ENCODE measurements at regions not wholly inside any gene's neighbourhood (a gene's known extent, or its start where the extent isn't known, plus 50 kb on each side); places are given as distances from the start of the nearest gene placed in this dataset.
"Not testable (repeated sequence)": the region's sequence is repeated elsewhere in the genome, so short reads cannot be mapped to it uniquely, and the experiment has no call there.

DNA sequence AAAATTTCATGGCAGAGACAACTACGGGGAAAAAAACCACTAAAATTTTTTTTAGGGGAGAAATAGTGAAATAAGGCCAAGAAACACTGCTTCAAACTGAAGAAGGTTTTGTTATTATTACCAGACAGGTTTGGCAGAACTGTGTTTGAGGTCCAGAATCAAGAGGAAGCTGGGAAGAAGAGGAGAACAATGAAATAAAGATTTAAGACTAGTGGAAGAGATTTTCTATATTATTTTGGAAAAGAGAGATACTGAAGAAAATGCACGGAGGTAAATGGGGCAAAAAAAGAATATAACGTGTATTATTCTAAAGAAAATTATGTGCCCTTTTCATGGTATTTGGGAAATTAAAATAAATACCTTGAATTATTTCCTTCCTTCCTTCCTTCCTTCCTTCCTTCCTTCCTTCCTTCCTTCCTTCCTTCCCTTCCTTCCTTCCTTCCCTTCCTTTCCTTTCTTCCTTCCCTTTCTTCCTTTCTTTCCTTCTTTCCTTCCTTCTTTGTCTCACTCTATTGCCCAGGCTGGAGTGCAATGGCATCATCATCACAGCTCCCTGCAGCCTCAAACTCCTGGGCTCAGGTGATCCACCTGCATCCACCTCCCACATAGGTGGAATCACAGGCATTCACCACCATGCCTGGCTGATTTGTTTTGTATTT, 124.3 kb downstream of the GJA1 start:
- Mint-ChIP-seq H3K27ac (no peak overlapping the region), H3K27me3 (no peaks in the 10 kb centered on the region), H3K4me3 (no peak overlapping the region), H3K36me3 (peaks cover 5% of the 10 kb centered on the region), H3K9me3 (peaks cover 16% of the 10 kb centered on the region), H3K4me1 (ENCODE audit: low read depth in 2 of 2) (no peaks in the 10 kb centered on the region)
- DNase-seq (ENCODE audit: low spot score) = no peak
- no peak for ATAC-seq

DNA sequence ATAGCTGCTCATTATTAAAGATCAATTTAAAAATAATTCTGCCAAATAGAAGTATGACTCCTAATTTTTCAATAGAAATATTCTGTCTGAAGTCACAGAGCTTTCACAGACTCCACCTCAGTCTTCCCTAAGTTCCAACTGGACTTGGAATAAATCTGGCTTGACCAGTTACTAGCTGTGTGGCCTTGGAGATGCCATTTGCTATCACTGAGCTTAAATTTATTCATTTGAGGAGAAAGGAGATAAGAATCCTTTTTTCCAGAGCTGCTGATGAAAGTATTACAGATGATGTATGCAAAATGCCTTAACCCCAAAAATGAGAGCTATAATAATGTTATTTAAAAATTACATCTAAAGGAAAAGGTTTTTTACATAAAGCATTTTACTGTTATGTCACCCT, 125.0 kb downstream of the GJA1 start:
- peaks cover 7% of the 10 kb centered on the region for H3K36me3 Mint-ChIP-seq
- ATAC-seq = no peak
- H3K27ac Mint-ChIP-seq = no peak overlapping the region
- H3K27me3 Mint-ChIP-seq = no peaks in the 10 kb centered on the region
- no peak overlapping the region for H3K4me3 Mint-ChIP-seq
- H3K9me3 Mint-ChIP-seq = peaks cover 18% of the 10 kb centered on the region
- H3K4me1 Mint-ChIP-seq (ENCODE audit: low read depth in 2 of 2) = no peaks in the 10 kb centered on the region
- DNase-seq (ENCODE audit: low spot score) = no peak

DNA sequence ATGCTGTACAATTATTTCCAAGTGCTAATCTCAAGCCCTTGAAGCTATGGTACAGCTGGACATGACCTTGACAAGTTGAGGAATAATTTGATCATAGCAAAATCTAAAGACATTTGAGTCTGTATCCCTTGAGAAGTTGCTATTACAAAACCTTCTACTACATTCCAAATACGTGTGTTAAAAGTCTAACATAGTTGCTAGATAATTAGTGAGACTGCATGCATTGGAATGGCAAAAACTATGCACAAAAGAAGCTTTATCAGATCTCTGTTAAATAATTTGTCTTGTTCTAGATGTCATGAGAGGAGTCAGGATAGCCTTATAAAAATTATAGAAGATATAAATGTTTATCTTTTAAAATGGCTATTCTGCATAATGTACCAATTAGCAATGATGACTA, 127.8 kb downstream of the GJA1 start:
- H3K9me3 Mint-ChIP-seq = peaks cover 16% of the 10 kb centered on the region
- ATAC-seq (no peak), DNase-seq (ENCODE audit: low spot score) (no peak)
- no peak overlapping the region for H3K4me3 Mint-ChIP-seq
- no peak overlapping the region for H3K27ac Mint-ChIP-seq
- peaks cover 7% of the 10 kb centered on the region for H3K36me3 Mint-ChIP-seq
- H3K4me1 Mint-ChIP-seq (ENCODE audit: low read depth in 2 of 2) = no peaks in the 10 kb centered on the region
- H3K27me3 Mint-ChIP-seq = no peaks in the 10 kb centered on the region

DNA sequence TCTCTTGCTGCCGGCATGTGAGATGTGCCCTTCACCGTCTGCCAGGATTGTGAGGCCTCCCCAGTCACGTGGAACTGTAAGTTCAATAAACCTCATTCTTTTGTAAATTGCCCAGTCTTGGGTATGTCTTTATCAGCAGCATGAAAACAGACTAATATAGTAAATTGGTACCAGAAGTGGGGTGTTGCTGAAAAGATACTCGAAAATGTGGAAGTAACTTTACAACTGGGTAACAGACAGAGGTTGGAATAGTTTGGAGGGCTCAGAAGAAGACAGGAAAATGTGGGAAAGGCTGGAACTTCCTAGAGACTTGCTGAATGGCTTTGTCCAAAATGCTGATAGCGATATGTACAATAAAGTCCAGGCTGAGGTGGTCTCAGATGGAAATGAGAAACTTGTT, 129.1 kb downstream of the GJA1 start:
- ATAC-seq; H3K36me3 Mint-ChIP-seq; DNase-seq (ENCODE audit: low spot score); H3K27me3 Mint-ChIP-seq; H3K27ac Mint-ChIP-seq; H3K4me3 Mint-ChIP-seq; H3K4me1 Mint-ChIP-seq (ENCODE audit: low read depth in 2 of 2): not testable (repeated sequence)
- peaks cover 11% of the 10 kb centered on the region for H3K9me3 Mint-ChIP-seq

DNA sequence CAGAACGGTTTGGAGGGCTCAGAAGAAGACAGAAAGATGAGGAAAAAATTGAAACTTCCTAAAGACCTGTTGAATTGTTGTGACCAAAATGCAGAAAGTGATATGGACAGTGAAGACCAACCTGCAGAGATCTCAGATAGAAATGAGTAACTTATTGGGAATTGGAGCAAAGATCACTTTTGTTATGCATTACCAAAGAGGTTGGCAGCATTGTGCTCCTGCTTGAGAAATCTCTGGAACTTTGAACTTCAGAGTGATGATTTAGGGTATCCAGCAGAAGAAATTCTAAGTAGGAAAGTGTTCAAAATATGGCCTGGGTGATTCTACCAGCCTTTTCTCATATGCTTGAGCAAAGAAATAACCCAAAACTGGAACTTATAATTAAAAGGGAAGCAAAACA, 136.0 kb downstream of the GJA1 start:
- no peak overlapping the region for H3K4me3 Mint-ChIP-seq
- peaks cover 9% of the 10 kb centered on the region for H3K36me3 Mint-ChIP-seq
- ATAC-seq (no peak), DNase-seq (ENCODE audit: low spot score) (no peak)
- H3K27me3 Mint-ChIP-seq = no peaks in the 10 kb centered on the region
- peaks cover 0 to 4% of the 10 kb centered on the region in 2 donors for H3K4me1 Mint-ChIP-seq (ENCODE audit: low read depth in 2 of 2)
- no peak overlapping the region for H3K27ac Mint-ChIP-seq
- H3K9me3 Mint-ChIP-seq = peaks cover 9% of the 10 kb centered on the region

DNA sequence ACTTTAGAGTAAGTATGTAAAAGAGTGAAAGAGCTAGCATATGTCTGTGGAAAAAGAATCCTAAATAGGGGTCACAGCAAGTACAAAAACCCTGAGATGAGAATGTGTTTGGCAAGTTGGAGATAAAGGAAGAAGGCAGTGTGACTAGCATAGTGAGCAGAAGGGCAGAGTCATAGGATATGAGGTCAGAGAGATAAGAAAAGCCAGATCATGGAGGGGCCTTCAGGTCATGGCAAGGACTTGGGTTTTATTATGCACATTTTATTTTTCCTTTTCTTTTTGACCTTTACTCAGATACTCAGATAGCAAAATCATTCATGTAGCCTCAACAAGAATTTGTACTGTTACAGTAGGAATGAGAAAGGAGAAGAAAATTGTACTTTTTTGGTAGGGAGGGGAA, 138.0 kb downstream of the GJA1 start:
- peaks cover 0 to 4% of the 10 kb centered on the region in 2 donors for H3K4me1 Mint-ChIP-seq (ENCODE audit: low read depth in 2 of 2)
- ATAC-seq = no peak
- H3K9me3 Mint-ChIP-seq = peaks cover 9% of the 10 kb centered on the region
- H3K27me3 Mint-ChIP-seq = no peaks in the 10 kb centered on the region
- peaks cover 9% of the 10 kb centered on the region for H3K36me3 Mint-ChIP-seq
- no peak overlapping the region for H3K27ac Mint-ChIP-seq
- DNase-seq (ENCODE audit: low spot score) = no peak
- no peak overlapping the region for H3K4me3 Mint-ChIP-seq

DNA sequence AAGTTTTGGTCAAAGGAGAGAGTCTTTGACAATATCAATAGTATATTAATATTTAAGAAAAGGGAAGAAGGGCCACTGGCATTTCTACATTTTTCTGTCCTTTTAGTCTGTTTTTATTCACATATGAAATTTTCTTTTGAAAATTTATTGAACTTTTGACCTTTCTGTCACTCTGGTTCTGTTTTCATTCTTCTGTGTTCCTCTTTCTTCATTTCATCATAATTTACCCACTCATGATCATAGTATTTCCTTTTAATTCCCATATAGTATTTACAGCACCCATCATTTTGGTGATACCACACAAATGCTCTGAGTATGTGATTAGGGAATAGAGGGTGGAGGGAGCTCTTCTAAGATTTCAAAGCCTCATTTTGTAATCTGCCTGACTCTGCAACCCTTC, 142.8 kb downstream of the GJA1 start:
- Mint-ChIP-seq H3K9me3 (peaks cover 6% of the 10 kb centered on the region), H3K27me3 (no peaks in the 10 kb centered on the region), H3K4me1 (ENCODE audit: low read depth in 2 of 2) (peaks cover 0 to 4% of the 10 kb centered on the region in 2 donors), H3K36me3 (no peaks in the 10 kb centered on the region), H3K27ac (no peak overlapping the region), H3K4me3 (no peak overlapping the region)
- no peak for DNase-seq (ENCODE audit: low spot score)
- ATAC-seq = no peak

DNA sequence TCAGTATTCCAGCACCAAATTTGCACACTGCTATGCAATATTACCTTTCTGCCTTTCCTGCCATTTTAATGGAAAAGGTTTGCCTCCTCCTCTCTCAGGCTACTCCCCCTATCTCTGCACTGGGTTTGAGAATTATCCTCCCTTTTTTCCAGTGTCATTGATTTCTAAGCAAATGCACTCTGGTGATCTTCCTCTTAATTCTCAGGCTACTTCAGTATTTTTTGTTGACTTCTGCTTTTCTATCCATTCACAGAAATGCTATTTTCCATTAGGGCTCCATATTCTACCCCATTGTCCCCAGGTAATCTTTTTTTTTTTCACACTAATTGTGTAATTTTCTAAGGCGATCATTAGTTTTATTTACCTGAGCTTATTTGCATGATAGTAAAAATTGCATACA, 144.0 kb downstream of the GJA1 start:
- Mint-ChIP-seq H3K9me3 (peaks cover 3% of the 10 kb centered on the region), H3K27me3 (no peaks in the 10 kb centered on the region), H3K27ac (no peak overlapping the region), H3K4me3 (no peak overlapping the region), H3K36me3 (no peaks in the 10 kb centered on the region), H3K4me1 (ENCODE audit: low read depth in 2 of 2) (no peaks in the 10 kb centered on the region)
- no peak for DNase-seq (ENCODE audit: low spot score)
- no peak for ATAC-seq

DNA sequence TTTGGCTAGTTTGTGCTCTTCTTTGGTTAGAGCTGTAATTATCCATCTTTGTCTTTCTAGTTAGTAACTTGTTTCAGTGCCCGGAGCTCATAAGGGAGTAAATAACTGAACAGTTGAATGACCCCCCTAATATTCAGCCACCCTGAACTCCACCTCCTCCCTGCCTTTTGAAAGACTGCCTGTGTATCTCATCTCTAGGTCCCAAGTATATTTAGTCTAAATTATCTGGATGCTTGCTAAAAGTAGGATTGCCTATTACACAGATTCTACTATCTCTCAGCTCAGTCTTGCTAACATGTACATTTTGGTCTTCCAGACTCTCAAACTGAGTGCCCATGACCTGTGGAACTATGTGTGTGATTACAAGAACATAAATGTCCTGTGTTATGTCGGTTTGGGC, 145.9 kb downstream of the GJA1 start:
- H3K4me1 Mint-ChIP-seq (ENCODE audit: low read depth in 2 of 2) = no peaks in the 10 kb centered on the region
- no peak overlapping the region for H3K27ac Mint-ChIP-seq
- DNase-seq (ENCODE audit: low spot score) (no peak), ATAC-seq (no peak)
- peaks cover 3% of the 10 kb centered on the region for H3K9me3 Mint-ChIP-seq
- no peaks in the 10 kb centered on the region for H3K36me3 Mint-ChIP-seq
- H3K27me3 Mint-ChIP-seq = no peaks in the 10 kb centered on the region
- no peak overlapping the region for H3K4me3 Mint-ChIP-seq

DNA sequence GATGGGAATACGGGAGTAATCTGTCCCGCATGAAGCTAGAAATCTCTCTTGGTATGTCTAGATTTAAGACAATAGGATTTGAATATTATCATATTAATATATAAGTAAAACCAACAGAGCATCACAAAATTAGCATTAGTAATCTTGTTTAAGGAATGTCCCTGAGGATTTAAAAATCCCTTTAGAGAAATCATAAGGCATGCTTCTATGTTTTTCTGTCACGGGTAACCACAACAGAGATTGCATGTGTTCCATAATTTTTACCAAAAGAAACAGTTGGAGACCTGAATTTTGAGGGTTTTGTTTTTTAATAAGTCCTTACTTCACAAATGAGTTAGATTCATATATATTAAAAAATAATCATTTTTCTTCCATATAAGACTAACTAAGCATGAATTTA, 146.8 kb downstream of the GJA1 start:
- Mint-ChIP-seq H3K4me1 (ENCODE audit: low read depth in 2 of 2) (no peaks in the 10 kb centered on the region), H3K27me3 (no peaks in the 10 kb centered on the region), H3K27ac (no peak overlapping the region), H3K36me3 (no peaks in the 10 kb centered on the region), H3K4me3 (no peak overlapping the region), H3K9me3 (peaks cover 3% of the 10 kb centered on the region)
- DNase-seq (ENCODE audit: low spot score) (no peak), ATAC-seq (no peak)

DNA sequence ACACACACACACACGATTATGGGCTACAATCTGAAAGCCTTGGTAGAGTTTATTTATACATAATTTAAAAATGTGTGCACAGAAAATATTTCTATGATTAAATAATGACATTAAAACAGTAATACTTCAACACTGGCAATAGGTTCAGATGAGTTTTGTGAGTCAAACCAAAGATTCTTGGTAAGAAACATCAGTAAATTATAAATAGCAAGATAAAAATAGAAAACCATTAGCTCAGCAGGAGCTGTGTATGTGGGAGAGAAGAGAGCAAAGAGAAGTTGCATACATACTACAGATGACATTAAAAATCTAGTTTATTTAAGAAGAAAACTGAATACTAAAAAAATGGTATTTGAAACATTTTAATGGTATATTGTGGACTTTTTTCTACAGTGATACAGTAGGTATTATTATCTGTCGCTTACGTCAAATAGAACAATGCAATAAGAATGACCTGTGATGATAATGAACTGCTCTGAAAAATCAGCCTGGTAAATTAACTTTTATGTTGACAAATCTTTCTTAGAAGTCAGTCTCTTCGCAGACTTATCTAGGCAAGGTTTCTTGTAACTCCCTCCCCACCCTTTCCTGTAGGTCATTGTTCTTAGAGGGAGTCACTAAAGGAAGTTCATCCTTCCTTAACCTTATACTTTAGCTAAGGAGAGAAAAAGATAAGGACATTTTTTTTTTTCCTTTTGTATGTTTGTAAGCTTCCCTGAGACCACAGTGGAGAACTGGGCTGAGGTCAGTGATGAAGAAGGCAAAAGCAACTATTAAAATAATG, 149.3 kb downstream of the GJA1 start:
- Mint-ChIP-seq H3K4me1 (ENCODE audit: low read depth in 2 of 2) (no peaks in the 10 kb centered on the region), H3K27me3 (no peaks in the 10 kb centered on the region), H3K4me3 (no peak overlapping the region), H3K36me3 (no peaks in the 10 kb centered on the region), H3K27ac (no peak overlapping the region), H3K9me3 (peaks cover 3% of the 10 kb centered on the region)
- no peak for ATAC-seq
- DNase-seq (ENCODE audit: low spot score) = no peak

DNA sequence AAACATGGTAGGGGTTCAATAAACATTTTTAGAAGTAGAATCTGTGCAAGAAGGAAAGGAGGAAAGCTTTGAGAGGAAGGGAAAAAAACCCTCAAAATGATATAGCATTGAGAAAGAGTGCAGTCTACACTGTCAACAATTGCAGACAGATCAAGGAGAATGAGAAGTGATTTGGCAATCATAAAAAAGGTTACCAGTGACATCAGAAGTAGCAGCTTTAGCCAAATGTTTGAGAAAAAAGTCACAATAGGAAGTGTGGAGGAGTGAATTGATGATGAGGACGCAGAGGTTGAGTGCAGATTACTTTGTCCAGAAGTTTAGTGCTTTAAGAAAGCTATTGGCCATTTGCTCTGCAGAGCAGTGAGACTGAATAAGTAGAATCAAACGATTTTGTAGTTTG, 155.0 kb downstream of the GJA1 start:
- no peak for DNase-seq (ENCODE audit: low spot score)
- Mint-ChIP-seq H3K27me3 (no peaks in the 10 kb centered on the region), H3K4me1 (ENCODE audit: low read depth in 2 of 2) (no peaks in the 10 kb centered on the region), H3K4me3 (no peak overlapping the region), H3K9me3 (peaks cover 10% of the 10 kb centered on the region), H3K27ac (no peak overlapping the region), H3K36me3 (no peaks in the 10 kb centered on the region)
- ATAC-seq = no peak

DNA sequence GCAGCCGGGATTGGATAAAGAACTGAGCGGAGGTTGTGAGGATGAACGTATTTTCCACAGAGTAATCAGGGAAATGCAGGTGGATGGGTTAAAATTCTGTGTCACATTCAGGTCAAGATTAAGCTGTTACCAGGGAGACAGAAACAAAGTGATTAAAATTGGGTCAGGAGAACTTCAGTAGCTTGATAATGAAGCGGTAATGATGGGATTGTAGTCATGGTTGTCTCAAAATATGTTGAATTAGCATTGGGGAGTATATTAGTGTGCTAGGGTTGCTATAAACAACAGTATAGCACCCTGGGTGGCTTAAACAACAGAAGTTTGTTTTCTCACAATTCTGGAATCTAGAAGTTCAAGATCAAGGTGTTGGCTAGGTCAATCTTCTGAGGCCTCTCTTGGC, 155.5 kb downstream of the GJA1 start:
- ATAC-seq (no peak), DNase-seq (ENCODE audit: low spot score) (no peak)
- Mint-ChIP-seq H3K27me3 (no peaks in the 10 kb centered on the region), H3K4me1 (ENCODE audit: low read depth in 2 of 2) (no peaks in the 10 kb centered on the region), H3K27ac (no peak overlapping the region), H3K36me3 (no peaks in the 10 kb centered on the region), H3K9me3 (peaks cover 10% of the 10 kb centered on the region), H3K4me3 (no peak overlapping the region)

DNA sequence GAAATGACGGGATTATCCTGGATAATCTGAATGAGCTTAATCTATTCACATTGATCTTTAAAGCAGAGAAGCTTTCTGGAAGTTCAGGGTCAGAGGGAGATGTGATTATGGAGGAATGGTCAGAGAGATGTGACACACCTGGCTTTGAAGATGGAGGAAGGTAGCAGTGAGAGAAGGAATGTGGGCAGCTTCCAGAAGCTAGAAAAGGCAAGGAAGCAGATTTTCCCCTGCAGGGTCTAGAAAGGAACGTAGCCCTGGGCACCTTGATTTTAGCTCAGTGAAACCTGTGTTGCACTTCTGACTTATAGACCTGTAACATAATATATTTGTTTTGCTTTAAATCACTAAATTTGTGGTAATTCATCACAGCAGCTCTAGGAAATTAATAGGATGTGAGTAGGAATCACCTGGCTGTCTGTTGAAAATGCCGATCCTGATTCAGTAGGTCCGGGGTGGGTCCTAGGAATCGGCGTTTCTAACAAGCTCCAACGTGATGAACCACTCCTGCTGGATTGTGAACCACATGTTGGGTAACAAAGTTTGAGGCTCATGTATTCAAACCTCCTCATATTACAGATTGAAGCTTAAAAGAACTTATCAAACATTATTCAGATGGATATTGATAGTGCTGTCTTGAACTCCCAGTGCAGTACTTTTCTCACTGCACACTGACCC, 157.0 kb downstream of the GJA1 start:
- Mint-ChIP-seq H3K36me3 (no peaks in the 10 kb centered on the region), H3K27me3 (no peaks in the 10 kb centered on the region), H3K4me3 (no peak overlapping the region), H3K4me1 (ENCODE audit: low read depth in 2 of 2) (no peaks in the 10 kb centered on the region), H3K27ac (no peak overlapping the region), H3K9me3 (peaks cover 10% of the 10 kb centered on the region)
- DNase-seq (ENCODE audit: low spot score) = no peak
- ATAC-seq = no peak

All from natural killer cell treated with Interleukin-12 subunit alpha and Interleukin-12 subunit beta and Interleukin-15 and Interleukin-18, amount 100 ng/mL, for 72 hours (primary cell).